ENCODE measurements at regions not wholly inside any gene's neighbourhood (a gene's known extent, or its start where the extent isn't known, plus 50 kb on each side); places are given as distances from the start of the nearest gene placed in this dataset.

- no peak overlapping the region for H3K4me3 ChIP-seq (ENCODE audit: control insufficient read depth, low read depth, low read length)
- no peak for DNase-seq (ENCODE audit: low read depth)
- no peak for TF ChIP-seq CTCF (IDR thresholded peaks at IDR 0.05; ENCODE audit: control insufficient read depth, insufficient read depth, low read depth, low read length, missing control alignments)
These were observed 651.0 kb upstream of the B3GAT1 start for GRCh38 chr11:135062994-135063393.

- no peak for DNase-seq (ENCODE audit: low read depth)
- H3K4me3 ChIP-seq (ENCODE audit: control insufficient read depth, low read depth, low read length): no peak overlapping the region
- TF ChIP-seq CTCF (IDR thresholded peaks at IDR 0.05; ENCODE audit: control insufficient read depth, insufficient read depth, low read depth, low read length, missing control alignments): no peak
These were observed 649.1 kb upstream of the B3GAT1 start for GRCh38 chr11:135061166-135061565.

GRCh38 chr11:135046986-135047385 is 634.9 kb upstream of the B3GAT1 start:
- TF ChIP-seq CTCF (IDR thresholded peaks at IDR 0.05; ENCODE audit: control insufficient read depth, insufficient read depth, low read depth, low read length, missing control alignments): no peak
- H3K4me3 ChIP-seq (ENCODE audit: control insufficient read depth, low read depth, low read length): no peak overlapping the region
- no peak for DNase-seq (ENCODE audit: low read depth)

GRCh38 chr11:135046556-135046955 is 634.5 kb upstream of the B3GAT1 start:
- TF ChIP-seq CTCF (IDR thresholded peaks at IDR 0.05; ENCODE audit: control insufficient read depth, insufficient read depth, low read depth, low read length, missing control alignments): no peak
- no peak overlapping the region for H3K4me3 ChIP-seq (ENCODE audit: control insufficient read depth, low read depth, low read length)
- no peak for DNase-seq (ENCODE audit: low read depth)

GRCh38 chr11:135043434-135043833 is 631.4 kb upstream of the B3GAT1 start:
- no peak for TF ChIP-seq CTCF (IDR thresholded peaks at IDR 0.05; ENCODE audit: control insufficient read depth, insufficient read depth, low read depth, low read length, missing control alignments)
- no peak for DNase-seq (ENCODE audit: low read depth)
- no peak overlapping the region for H3K4me3 ChIP-seq (ENCODE audit: control insufficient read depth, low read depth, low read length)

- TF ChIP-seq CTCF (IDR thresholded peaks at IDR 0.05; ENCODE audit: control insufficient read depth, insufficient read depth, low read depth, low read length, missing control alignments): no peak
These were observed 625.8 kb upstream of the B3GAT1 start for GRCh38 chr11:135037828-135038227.

More at GRCh38 chr11:135037828-135038227, 625.8 kb upstream of the B3GAT1 start:
- no peak for DNase-seq (ENCODE audit: low read depth)
- H3K4me3 ChIP-seq (ENCODE audit: control insufficient read depth, low read depth, low read length): no peak overlapping the region

All from AG09309 (cell line).